ENCODE measurements at regions not wholly inside any gene's neighbourhood (a gene's known extent, or its start where the extent isn't known, plus 50 kb on each side); places are given as distances from the start of the nearest gene placed in this dataset.

DNA sequence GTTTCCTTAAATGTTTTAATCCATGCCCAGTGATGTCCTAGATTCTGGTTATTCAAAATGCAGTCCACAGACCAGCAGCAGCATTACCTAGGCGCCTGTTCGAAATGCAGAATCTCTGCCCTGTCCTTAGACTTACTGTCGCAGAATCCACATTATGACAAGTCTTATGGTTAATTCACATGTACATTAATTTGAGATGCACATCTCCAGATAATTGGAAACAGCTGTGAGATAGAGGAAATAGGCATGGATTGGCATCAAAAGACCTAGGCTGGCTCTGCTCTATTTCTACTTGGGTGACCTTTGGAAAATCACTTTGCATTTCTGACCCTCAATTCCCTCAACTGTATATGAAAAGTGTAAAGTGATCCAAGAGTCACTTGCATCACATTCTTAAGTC lies 700.7 kb downstream of the DIAPH3 start:
- TF ChIP-seq, protein P1, sequence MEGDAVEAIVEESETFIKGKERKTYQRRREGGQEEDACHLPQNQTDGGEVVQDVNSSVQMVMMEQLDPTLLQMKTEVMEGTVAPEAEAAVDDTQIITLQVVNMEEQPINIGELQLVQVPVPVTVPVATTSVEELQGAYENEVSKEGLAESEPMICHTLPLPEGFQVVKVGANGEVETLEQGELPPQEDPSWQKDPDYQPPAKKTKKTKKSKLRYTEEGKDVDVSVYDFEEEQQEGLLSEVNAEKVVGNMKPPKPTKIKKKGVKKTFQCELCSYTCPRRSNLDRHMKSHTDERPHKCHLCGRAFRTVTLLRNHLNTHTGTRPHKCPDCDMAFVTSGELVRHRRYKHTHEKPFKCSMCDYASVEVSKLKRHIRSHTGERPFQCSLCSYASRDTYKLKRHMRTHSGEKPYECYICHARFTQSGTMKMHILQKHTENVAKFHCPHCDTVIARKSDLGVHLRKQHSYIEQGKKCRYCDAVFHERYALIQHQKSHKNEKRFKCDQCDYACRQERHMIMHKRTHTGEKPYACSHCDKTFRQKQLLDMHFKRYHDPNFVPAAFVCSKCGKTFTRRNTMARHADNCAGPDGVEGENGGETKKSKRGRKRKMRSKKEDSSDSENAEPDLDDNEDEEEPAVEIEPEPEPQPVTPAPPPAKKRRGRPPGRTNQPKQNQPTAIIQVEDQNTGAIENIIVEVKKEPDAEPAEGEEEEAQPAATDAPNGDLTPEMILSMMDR (IDR thresholded peaks at IDR 0.05), result no peak
- TF ChIP-seq TAF1 (IDR thresholded peaks at IDR 0.05; ENCODE audit: borderline replicate concordance, low read depth, low read length) (no peak), RAD21 (IDR thresholded peaks at IDR 0.05; ENCODE audit: low read length) (peak; percentile 49), RFX5 (IDR thresholded peaks at IDR 0.05; ENCODE audit: low read length) (no peak)
